Activated naive CD4-positive, alpha-beta T cell treated with anti-CD3 and anti-CD28 coated beads, Interleukin-2, amount 50 U/mL, for 72 hours (primary cell): ENCODE measurements at regions not wholly inside any gene's neighbourhood (a gene's known extent, or its start where the extent isn't known, plus 50 kb on each side); places are given as distances from the start of the nearest gene placed in this dataset.

Source experiments
- ATAC-seq, 2 donors: fragments of 150-1000 bp; cut with Tn5 transposase; 2 replicates each; pipeline ENCODE4 v1.10.0; 2021; ENCODE audit warnings: mild to moderate bottlenecking in 2 of 2, moderate library complexity in 2 of 2
- DNase-seq, 2 donors: peaks; one replicate each; pipeline ENCODE4 v3.0.0; 2021 to 2022; ENCODE audit warnings: low spot score in 2 of 2
- H3K27ac Mint-ChIP-seq, 2 donors: one replicate each; pipeline ENCODE4 v1.8.0; 2022; ENCODE audit warnings: mild to moderate bottlenecking in 2 of 2, mixed read lengths in 2 of 2
- H3K36me3 Mint-ChIP-seq, 2 donors: one replicate each; pipeline ENCODE4 v1.8.0; 2022; ENCODE audit warnings: mixed read lengths in 2 of 2
- H3K9me3 Mint-ChIP-seq, 2 donors: one replicate each; pipeline ENCODE4 v1.8.0; 2022; ENCODE audit warnings: mixed read lengths in 2 of 2

DNA sequence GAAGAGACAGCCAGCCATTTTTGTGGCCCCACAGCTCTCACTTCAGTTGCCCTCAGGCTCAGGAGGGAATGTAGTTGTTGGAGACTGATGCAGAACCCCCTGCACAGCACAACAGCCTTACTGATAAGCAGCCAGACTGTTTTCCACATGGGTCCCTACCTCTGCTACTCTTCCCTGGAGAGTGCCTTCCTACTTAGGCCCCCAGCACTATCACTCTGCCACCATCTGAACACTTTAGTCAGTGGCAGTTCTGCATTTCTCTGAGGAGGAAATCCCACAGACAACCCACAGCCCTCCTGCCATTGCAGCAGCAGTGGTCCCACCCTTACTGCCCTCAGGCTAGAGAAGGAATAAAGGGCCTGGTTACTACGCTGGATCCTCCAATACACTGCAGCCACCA, 61.8 kb upstream of the PTPRD start:
- no peak for ATAC-seq
- Mint-ChIP-seq H3K27ac (no peak overlapping the region), H3K9me3 (peaks cover 22 to 26% of the 10 kb centered on the region in 2 donors), H3K36me3 (peaks cover 0 to 2% of the 10 kb centered on the region in 2 donors)
- DNase-seq: no peak

GRCh38 chr9:10678010-10678409, 65.2 kb upstream of the PTPRD start:
- peaks cover 0 to 5% of the 10 kb centered on the region in 2 donors for H3K36me3 Mint-ChIP-seq
- DNase-seq (no peak), ATAC-seq (no peak)
- peaks cover 31 to 32% of the 10 kb centered on the region in 2 donors for H3K9me3 Mint-ChIP-seq
- no peak overlapping the region for H3K27ac Mint-ChIP-seq

- no peak for ATAC-seq
- no peak for DNase-seq
- Mint-ChIP-seq H3K36me3 (peaks cover 0 to 5% of the 10 kb centered on the region in 2 donors), H3K27ac (no peak overlapping the region), H3K9me3 (peaks cover 27 to 28% of the 10 kb centered on the region in 2 donors)
These were observed 66.0 kb upstream of the PTPRD start for GRCh38 chr9:10678790-10679189.

DNA sequence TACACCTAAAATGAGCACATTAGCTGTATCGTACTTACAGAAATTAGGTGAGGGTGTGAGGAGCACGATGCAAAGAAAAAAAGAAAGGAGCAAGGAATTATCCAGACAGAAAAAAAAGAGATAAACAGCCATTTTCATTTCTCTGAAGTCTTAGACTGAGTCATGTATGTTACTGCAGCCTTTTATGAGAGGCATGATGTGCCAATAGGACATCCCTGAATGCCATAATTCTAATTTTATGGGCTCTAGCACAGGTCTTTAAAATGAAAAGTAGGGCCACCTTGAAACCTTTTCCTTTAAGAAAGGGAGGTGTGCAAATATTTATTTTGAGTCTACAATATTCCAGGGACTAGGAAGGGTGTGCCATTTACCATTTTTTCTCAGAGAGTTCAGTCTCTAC, 74.1 kb upstream of the PTPRD start:
- H3K36me3 Mint-ChIP-seq: peaks cover 0 to 7% of the 10 kb centered on the region in 2 donors
- H3K27ac Mint-ChIP-seq: no peak overlapping the region

GRCh38 chr9:10690546-10690945, 77.7 kb upstream of the PTPRD start:
- no peak for DNase-seq
- Mint-ChIP-seq H3K36me3 (peaks cover 0 to 7% of the 10 kb centered on the region in 2 donors), H3K27ac (no peak overlapping the region), H3K9me3 (peaks cover 24 to 32% of the 10 kb centered on the region in 2 donors)
- no peak for ATAC-seq

More for the DNA sequence above, 74.1 kb upstream of the PTPRD start:
- H3K9me3 Mint-ChIP-seq: peaks cover 32 to 36% of the 10 kb centered on the region in 2 donors
- ATAC-seq (no peak), DNase-seq (no peak)

- Mint-ChIP-seq H3K27ac (no peak overlapping the region), H3K9me3 (peaks cover 9 to 24% of the 10 kb centered on the region in 2 donors), H3K36me3 (no peaks in the 10 kb centered on the region)
- DNase-seq (no peak), ATAC-seq (no peak)
These were observed 84.2 kb upstream of the PTPRD start for GRCh38 chr9:10697044-10697443.

- Mint-ChIP-seq H3K27ac (no peak overlapping the region), H3K9me3 (peaks cover 18 to 32% of the 10 kb centered on the region in 2 donors), H3K36me3 (peaks cover 0 to 6% of the 10 kb centered on the region in 2 donors)
- no peak for DNase-seq
- no peak for ATAC-seq
These were observed 87.5 kb upstream of the PTPRD start for GRCh38 chr9:10700291-10700690.

GRCh38 chr9:10700915-10701314, 88.1 kb upstream of the PTPRD start:
- peaks cover 0 to 6% of the 10 kb centered on the region in 2 donors for H3K36me3 Mint-ChIP-seq
- ATAC-seq: no peak
- peaks cover 23 to 36% of the 10 kb centered on the region in 2 donors for H3K9me3 Mint-ChIP-seq
- H3K27ac Mint-ChIP-seq: no peak overlapping the region
- DNase-seq: no peak

GRCh38 chr9:10701906-10702305, 89.1 kb upstream of the PTPRD start:
- ATAC-seq: no peak
- DNase-seq: no peak
- peaks cover 0 to 6% of the 10 kb centered on the region in 2 donors for H3K36me3 Mint-ChIP-seq
- peaks cover 27 to 42% of the 10 kb centered on the region in 2 donors for H3K9me3 Mint-ChIP-seq
- H3K27ac Mint-ChIP-seq: no peak overlapping the region

DNA sequence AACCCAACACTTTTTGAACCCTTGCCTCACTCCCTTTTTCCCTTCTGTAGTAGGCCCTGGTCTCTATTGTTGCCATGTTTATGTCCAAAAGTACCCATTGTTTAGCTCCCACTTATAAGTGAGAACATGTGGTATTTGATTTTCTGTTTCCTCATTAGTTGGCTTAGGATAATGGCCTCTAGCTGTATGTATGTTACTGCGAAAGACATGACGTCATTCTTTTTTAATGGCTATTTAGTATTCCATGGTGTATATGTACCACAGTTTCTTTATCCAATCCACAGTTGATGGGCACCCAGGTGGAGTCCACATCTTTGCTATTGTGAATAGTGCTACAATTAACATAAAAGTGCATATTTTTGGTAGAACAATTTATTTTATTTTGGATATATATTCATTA, 90.3 kb upstream of the PTPRD start:
- ATAC-seq (no peak), DNase-seq (no peak)
- Mint-ChIP-seq H3K36me3 (peaks cover 0 to 6% of the 10 kb centered on the region in 2 donors), H3K27ac (no peak overlapping the region), H3K9me3 (peaks cover 27 to 37% of the 10 kb centered on the region in 2 donors)

DNA sequence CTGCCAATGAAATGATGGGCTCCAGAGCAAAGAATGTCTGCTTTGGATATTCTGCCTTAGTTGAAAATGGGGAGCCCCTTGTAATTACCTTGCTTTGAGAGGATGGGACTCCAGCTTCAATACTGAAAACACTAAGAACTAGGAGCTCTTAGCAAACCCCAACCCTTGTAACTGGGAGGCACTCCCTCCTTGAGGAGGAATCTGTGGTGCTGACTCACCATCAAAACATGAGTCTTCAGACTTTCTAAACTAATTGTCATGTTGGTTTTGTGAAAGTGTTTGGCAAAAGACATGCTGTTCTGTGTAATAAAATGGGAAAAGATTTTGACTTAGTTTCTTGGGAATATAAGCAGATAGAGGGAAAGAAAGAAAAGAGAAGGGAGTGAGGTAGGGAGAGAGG, 91.9 kb upstream of the PTPRD start:
- H3K27ac Mint-ChIP-seq: no peak overlapping the region
- H3K9me3 Mint-ChIP-seq: peaks cover 27 to 36% of the 10 kb centered on the region in 2 donors
- H3K36me3 Mint-ChIP-seq: peaks cover 0 to 6% of the 10 kb centered on the region in 2 donors
- DNase-seq: no peak
- no peak for ATAC-seq

DNA sequence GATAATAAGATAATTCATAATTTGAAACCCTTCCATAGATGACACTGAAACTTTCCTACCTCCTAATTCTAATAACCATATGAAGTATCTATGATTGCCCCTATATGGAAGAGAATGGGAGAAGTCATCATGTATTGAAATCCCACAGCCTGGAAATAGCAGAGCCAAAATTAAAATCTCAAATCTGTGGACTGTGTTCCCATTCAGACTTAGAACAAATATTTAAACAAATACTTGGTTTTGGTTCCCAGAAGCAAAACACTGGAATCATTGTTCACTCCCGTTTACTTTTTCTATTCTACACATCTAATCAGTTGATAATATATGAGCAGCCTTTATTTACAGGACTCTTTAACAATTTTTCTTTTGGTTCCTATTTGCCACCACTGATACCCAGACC, 92.6 kb upstream of the PTPRD start:
- Mint-ChIP-seq H3K36me3 (peaks cover 0 to 6% of the 10 kb centered on the region in 2 donors), H3K27ac (no peak overlapping the region)

GRCh38 chr9:10706788-10707187, 94.0 kb upstream of the PTPRD start:
- peaks cover 0 to 6% of the 10 kb centered on the region in 2 donors for H3K36me3 Mint-ChIP-seq
- no peak for ATAC-seq
- DNase-seq: no peak
- H3K27ac Mint-ChIP-seq: no peak overlapping the region
- H3K9me3 Mint-ChIP-seq: peaks cover 18 to 25% of the 10 kb centered on the region in 2 donors

More for the DNA sequence above, 92.6 kb upstream of the PTPRD start:
- DNase-seq: no peak
- H3K9me3 Mint-ChIP-seq: peaks cover 27 to 31% of the 10 kb centered on the region in 2 donors
- no peak for ATAC-seq

- Mint-ChIP-seq H3K36me3 (no peaks in the 10 kb centered on the region), H3K27ac (no peak overlapping the region), H3K9me3 (peaks cover 8 to 12% of the 10 kb centered on the region in 2 donors)
- DNase-seq (no peak), ATAC-seq (no peak)
These were observed 108.5 kb upstream of the PTPRD start for GRCh38 chr9:10721301-10721700.

DNA sequence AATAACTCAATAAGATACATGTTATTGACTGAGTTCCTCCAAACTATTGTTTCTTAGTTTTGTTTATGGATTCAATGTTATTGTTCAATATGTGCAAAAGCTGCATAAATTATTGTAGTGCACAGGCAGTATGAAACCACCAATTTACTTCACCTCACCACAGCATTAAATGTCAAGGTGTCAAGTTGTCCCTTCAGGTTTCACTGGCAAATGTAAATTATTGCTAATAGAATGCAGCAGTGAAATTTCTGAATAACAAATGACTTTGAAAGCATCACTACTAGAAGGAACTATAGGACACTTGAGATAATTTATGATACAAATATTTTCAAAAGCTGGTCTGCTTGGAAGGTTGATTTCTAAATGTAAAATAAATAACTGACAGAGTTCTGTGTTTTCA, 116.4 kb upstream of the PTPRD start:
- no peaks in the 10 kb centered on the region for H3K36me3 Mint-ChIP-seq
- no peak for ATAC-seq
- H3K9me3 Mint-ChIP-seq: peaks cover 11 to 14% of the 10 kb centered on the region in 2 donors
- H3K27ac Mint-ChIP-seq: no peak overlapping the region
- DNase-seq: no peak

GRCh38 chr9:10744669-10745068, 131.9 kb upstream of the PTPRD start:
- DNase-seq (no peak), ATAC-seq (no peak)
- H3K9me3 Mint-ChIP-seq: peaks cover 34 to 40% of the 10 kb centered on the region in 2 donors
- no peak overlapping the region for H3K27ac Mint-ChIP-seq
- H3K36me3 Mint-ChIP-seq: peaks cover 5% of the 10 kb centered on the region in 2 donors

DNA sequence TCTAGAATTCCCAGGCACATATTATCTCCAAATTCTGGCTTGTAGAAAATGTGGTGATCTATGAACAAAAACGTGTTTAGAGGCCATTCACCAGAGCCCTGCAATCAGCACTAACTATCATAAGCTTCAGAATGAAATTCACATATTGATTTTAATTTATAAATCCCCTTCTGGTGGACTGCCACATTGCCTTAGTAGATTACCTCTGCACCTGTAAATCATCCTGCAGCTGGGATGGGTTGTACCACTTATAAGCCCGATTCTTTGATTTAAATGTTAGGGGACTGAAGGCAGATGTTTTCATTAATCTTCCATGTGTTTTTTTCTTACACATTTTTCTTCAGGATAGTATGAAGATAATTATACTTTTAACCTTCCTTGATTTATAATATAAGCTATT, 140.7 kb upstream of the PTPRD start:
- peaks cover 13 to 33% of the 10 kb centered on the region in 2 donors for H3K9me3 Mint-ChIP-seq
- H3K36me3 Mint-ChIP-seq: peaks cover 0 to 10% of the 10 kb centered on the region in 2 donors
- ATAC-seq (no peak), DNase-seq (no peak)
- no peak overlapping the region for H3K27ac Mint-ChIP-seq

DNA sequence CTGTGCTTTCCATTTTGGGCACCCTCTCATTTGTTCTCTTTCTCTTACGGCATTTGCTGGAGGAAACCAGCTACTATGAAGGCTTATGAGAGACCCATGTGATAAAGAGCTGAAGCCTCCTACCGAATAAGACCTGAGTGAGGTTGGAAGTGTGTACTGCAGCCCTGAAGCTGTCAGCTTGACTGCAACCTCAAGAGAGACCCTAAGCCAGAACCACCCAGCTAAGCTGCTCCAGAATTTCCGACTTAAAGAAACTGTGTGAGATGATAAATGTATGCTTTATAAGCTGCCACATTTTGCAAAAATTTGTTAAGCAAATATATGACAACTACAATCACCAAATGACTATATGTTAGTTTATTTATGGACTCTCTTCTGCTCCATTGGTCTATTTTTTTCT, 151.7 kb upstream of the PTPRD start:
- Mint-ChIP-seq H3K36me3 (peaks cover 0 to 5% of the 10 kb centered on the region in 2 donors), H3K9me3 (peaks cover 13 to 19% of the 10 kb centered on the region in 2 donors), H3K27ac (no peak overlapping the region)
- ATAC-seq: no peak
- DNase-seq: no peak
